Mesendoderm (in vitro differentiated cells): ENCODE measurements at regions not wholly inside any gene's neighbourhood (a gene's known extent, or its start where the extent isn't known, plus 50 kb on each side); places are given as distances from the start of the nearest gene placed in this dataset.

ENCODE experiments used
- DNase-seq: peaks from one replicate; pipeline ENCODE4 v3.0.0; 2013
- H2AK5ac ChIP-seq: 2 replicates; pipeline ENCODE4 v1.6.1; 2013; ENCODE audit warnings: low read length, inconsistent platforms
- H2BK120ac ChIP-seq: 2 replicates; pipeline ENCODE4 v1.6.1; 2013; ENCODE audit warnings: low read depth, mild to moderate bottlenecking, low read length, moderate library complexity, mixed read lengths
- H2BK15ac ChIP-seq: replicated peaks from 2 replicates; pipeline ENCODE4 v1.6.1; 2013; ENCODE audit warnings: low read depth, mild to moderate bottlenecking, moderate library complexity
- H2BK5ac ChIP-seq: 2 replicates; pipeline ENCODE4 v1.6.1; 2013; ENCODE audit warnings: low read length, inconsistent platforms
- H3K18ac ChIP-seq: 2 replicates; pipeline ENCODE4 v1.6.1; 2013; ENCODE audit warnings: mild to moderate bottlenecking, low read length, mixed read lengths
- H3K23ac ChIP-seq: one replicate; pipeline ENCODE4 v1.6.1; 2013; ENCODE audit warnings: low read length
- H3K27ac ChIP-seq: 2 replicates; pipeline ENCODE4 v1.5.1; 2013; ENCODE audit warnings: low read depth, mild to moderate bottlenecking, inconsistent platforms, low read length, moderate library complexity
- H3K27me3 ChIP-seq: 2 replicates; pipeline ENCODE4 v1.6.1; 2013; ENCODE audit warnings: low read length, control low read depth, mild to moderate bottlenecking, inconsistent platforms; ENCODE audit not compliant: insufficient read depth, poor library complexity
- H3K36me3 ChIP-seq: 2 replicates; pipeline ENCODE4 v1.6.1; 2013; ENCODE audit warnings: low read length, inconsistent platforms; ENCODE audit not compliant: control insufficient read depth, insufficient read depth
- H3K4ac ChIP-seq: one replicate; pipeline ENCODE4 v1.6.1; 2013; ENCODE audit warnings: low read depth, mild to moderate bottlenecking, low read length, moderate library complexity
- H3K4me1 ChIP-seq: 2 replicates; pipeline ENCODE4 v1.6.1; 2013; ENCODE audit warnings: low read depth, low read length, inconsistent platforms; ENCODE audit not compliant: control insufficient read depth
- H3K4me2 ChIP-seq: 2 replicates; pipeline ENCODE4 v1.6.1; 2013; ENCODE audit warnings: low read length
- H3K4me3 ChIP-seq: 2 replicates; pipeline ENCODE4 v1.5.1; 2013; ENCODE audit warnings: mild to moderate bottlenecking, low read length
- H3K56ac ChIP-seq: one replicate; pipeline ENCODE4 v1.6.1; 2013; ENCODE audit warnings: low read length
- H3K79me1 ChIP-seq: 2 replicates; pipeline ENCODE4 v1.6.1; 2013; ENCODE audit warnings: low read length, inconsistent platforms
- H3K79me2 ChIP-seq: 2 replicates; pipeline ENCODE4 v1.6.1; 2013; ENCODE audit warnings: mild to moderate bottlenecking, low read length; ENCODE audit not compliant: control insufficient read depth, insufficient read depth
- H3K9ac ChIP-seq: 2 replicates; pipeline ENCODE4 v1.6.1; 2013; ENCODE audit warnings: low read length, inconsistent platforms
- H4K5ac ChIP-seq: one replicate; pipeline ENCODE4 v1.6.1; 2013; ENCODE audit warnings: low read length
- H4K8ac ChIP-seq: one replicate; pipeline ENCODE4 v1.6.1; 2013; ENCODE audit warnings: low read depth, mild to moderate bottlenecking, control low read depth, low read length, moderate library complexity
- WGBS: extraction: QIAGEN DNeasy Blood & Tissue Kit; methylation state at CpG from one replicate; pipeline ENCODE4 v1.1.7; 2013; ENCODE audit warnings: low lambda C conversion rate, missing lambda C conversion rate; ENCODE audit not compliant: insufficient coverage; ENCODE audit errors: extremely low coverage; 5-methylcytosine and 5-hydroxymethylcytosine counted together

DNA sequence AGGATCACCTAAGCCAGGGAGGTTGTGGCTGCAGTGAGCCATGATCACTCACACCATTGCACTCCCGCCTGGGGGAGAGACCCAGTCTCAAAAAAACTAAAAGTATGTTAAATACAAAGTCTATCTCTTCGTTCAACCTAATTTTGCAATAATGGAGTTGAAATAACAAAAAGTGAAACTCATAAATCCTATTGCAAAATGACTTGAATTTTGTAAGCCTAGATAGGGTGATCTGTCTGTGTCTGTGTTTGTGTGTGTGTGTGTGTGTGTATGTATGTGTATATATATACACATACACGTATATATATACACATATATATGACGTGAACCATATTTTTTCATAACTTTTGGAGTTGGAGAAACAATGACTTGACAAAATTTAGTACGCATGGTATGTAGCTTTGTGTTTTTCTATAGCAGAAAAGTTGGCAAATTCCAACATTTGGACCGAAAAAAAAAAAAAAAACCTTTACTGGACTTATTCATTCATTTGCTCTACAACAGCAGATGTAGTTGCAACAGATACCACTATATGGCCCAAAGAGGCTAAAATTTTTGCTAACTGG is 76.9 kb upstream of the CDH6 start:
- H3K4me2 ChIP-seq: no peak overlapping the region

GRCh38 chr5:31114817-31115216 is 78.7 kb upstream of the CDH6 start:
- no peak overlapping the region for H4K5ac ChIP-seq
- no peak overlapping the region for H2BK15ac ChIP-seq
- H3K56ac ChIP-seq: no peak overlapping the region
- H3K4me2 ChIP-seq: no peak overlapping the region
- no peak overlapping the region for H2BK120ac ChIP-seq
- no peak overlapping the region for H3K9ac ChIP-seq
- DNase-seq: no peak
- no peak overlapping the region for H3K27ac ChIP-seq
- H3K4me1 ChIP-seq: no peaks in the 10 kb centered on the region
- H3K27me3 ChIP-seq: no peaks in the 10 kb centered on the region
- H3K23ac ChIP-seq: no peak overlapping the region
- no peak overlapping the region for H3K18ac ChIP-seq
- no CpG with 5 or more reads among the region's 2 CpGs for WGBS
- no peak overlapping the region for H2BK5ac ChIP-seq
- H3K36me3 ChIP-seq: no peaks in the 10 kb centered on the region
- H3K4ac ChIP-seq: no peak overlapping the region
- no peak overlapping the region for H3K4me3 ChIP-seq
- no peaks in the 10 kb centered on the region for H3K79me1 ChIP-seq
- H2AK5ac ChIP-seq: no peak overlapping the region
- H4K8ac ChIP-seq: no peak overlapping the region
- H3K79me2 ChIP-seq: no peaks in the 10 kb centered on the region

More for the DNA sequence above, 76.9 kb upstream of the CDH6 start:
- no peak overlapping the region for H4K5ac ChIP-seq
- H3K79me1 ChIP-seq: no peaks in the 10 kb centered on the region
- H2BK120ac ChIP-seq: no peak overlapping the region
- no peak overlapping the region for H4K8ac ChIP-seq
- no peak overlapping the region for H3K27ac ChIP-seq
- no peak overlapping the region for H3K4ac ChIP-seq
- H3K79me2 ChIP-seq: no peaks in the 10 kb centered on the region
- no CpG with 5 or more reads among the region's 6 CpGs for WGBS
- no peak overlapping the region for H2BK15ac ChIP-seq
- H3K56ac ChIP-seq: no peak overlapping the region
- no peak overlapping the region for H3K4me3 ChIP-seq
- no peak overlapping the region for H3K18ac ChIP-seq
- no peak for DNase-seq
- no peak overlapping the region for H2BK5ac ChIP-seq
- H3K27me3 ChIP-seq: no peaks in the 10 kb centered on the region
- H3K9ac ChIP-seq: no peak overlapping the region
- H3K4me1 ChIP-seq: no peaks in the 10 kb centered on the region
- no peak overlapping the region for H2AK5ac ChIP-seq
- H3K23ac ChIP-seq: no peak overlapping the region
- H3K36me3 ChIP-seq: no peaks in the 10 kb centered on the region

DNA sequence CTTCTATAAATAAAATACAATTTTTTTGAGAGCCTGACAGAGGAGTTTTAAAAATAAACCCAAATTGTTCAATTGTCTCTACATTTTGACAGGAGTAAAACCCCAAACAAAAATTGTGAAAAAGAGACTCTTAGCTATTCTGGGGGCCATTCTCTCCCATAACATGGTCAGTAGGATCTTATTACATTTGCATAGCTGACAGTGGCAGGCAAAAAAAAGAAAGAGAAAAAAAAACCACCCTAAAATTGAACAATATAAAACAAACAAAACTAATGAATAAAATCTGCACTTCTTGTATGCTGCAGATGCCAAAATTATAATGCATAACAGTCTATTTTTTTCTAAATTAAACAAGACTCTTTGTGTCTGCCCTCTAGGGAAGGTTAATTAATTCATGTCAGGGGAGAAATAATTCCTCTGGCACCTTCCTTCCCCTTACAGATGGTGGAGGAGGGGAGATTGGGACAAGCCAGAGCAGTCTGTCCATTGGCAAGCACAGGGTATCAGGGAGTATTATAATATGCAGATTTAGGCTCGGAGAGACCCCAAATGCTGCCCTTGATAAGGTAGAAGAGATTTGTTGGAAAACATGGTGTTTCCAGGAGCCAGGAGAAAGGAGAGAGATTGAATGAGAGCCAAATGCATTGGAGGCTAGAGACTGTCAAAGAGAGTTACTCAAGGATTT is 79.7 kb upstream of the CDH6 start:
- H3K56ac ChIP-seq: no peak overlapping the region
- no peak overlapping the region for H2BK120ac ChIP-seq
- H3K36me3 ChIP-seq: no peaks in the 10 kb centered on the region
- H3K23ac ChIP-seq: no peak overlapping the region
- WGBS: no CpG with 5 or more reads among the region's 1 CpG
- no peaks in the 10 kb centered on the region for H3K4me1 ChIP-seq
- H4K5ac ChIP-seq: no peak overlapping the region
- H3K4me2 ChIP-seq: no peak overlapping the region
- no peak overlapping the region for H2AK5ac ChIP-seq
- H4K8ac ChIP-seq: no peak overlapping the region
- H2BK5ac ChIP-seq: no peak overlapping the region
- no peaks in the 10 kb centered on the region for H3K79me1 ChIP-seq
- no peak overlapping the region for H3K4ac ChIP-seq
- no peak overlapping the region for H2BK15ac ChIP-seq
- no peak overlapping the region for H3K18ac ChIP-seq
- H3K79me2 ChIP-seq: no peaks in the 10 kb centered on the region
- H3K4me3 ChIP-seq: no peak overlapping the region
- H3K27me3 ChIP-seq: no peaks in the 10 kb centered on the region
- no peak overlapping the region for H3K27ac ChIP-seq
- no peak overlapping the region for H3K9ac ChIP-seq
- no peak for DNase-seq

DNA sequence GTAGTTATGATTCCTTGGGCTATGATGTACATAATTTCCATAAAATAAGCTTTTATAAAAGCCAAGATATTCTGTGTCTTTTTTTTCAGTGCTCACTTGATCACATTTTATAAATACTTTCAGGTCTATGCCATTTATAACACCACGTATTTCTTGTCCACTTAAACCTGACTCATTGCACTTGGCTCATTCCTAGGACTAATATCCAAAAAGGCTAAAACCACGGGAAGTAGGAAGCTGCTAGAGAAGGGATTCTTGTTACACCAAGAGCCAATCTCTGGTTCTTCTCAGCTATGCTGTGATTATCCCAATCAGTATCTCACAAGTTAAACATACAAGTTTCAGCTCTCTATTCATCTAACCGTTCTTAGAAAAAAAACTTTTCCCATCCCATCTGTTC is 80.4 kb upstream of the CDH6 start:
- Histone ChIP-seq H2BK15ac (no peak overlapping the region), H3K9ac (no peak overlapping the region), H3K56ac (no peak overlapping the region), H3K36me3 (no peaks in the 10 kb centered on the region), H3K4me2 (no peak overlapping the region), H2BK5ac (no peak overlapping the region), H3K79me2 (no peaks in the 10 kb centered on the region), H3K4me1 (no peaks in the 10 kb centered on the region), H3K27ac (no peak overlapping the region), H2BK120ac (no peak overlapping the region), H3K27me3 (no peaks in the 10 kb centered on the region), H3K79me1 (no peaks in the 10 kb centered on the region), H4K8ac (no peak overlapping the region), H4K5ac (no peak overlapping the region), H3K4ac (no peak overlapping the region), H2AK5ac (no peak overlapping the region), H3K18ac (no peak overlapping the region), H3K23ac (no peak overlapping the region), H3K4me3 (no peak overlapping the region)
- DNase-seq: no peak
- WGBS: no CpG with 5 or more reads among the region's 3 CpGs

GRCh38 chr5:31107091-31107518 is 86.4 kb upstream of the CDH6 start:
- H3K23ac ChIP-seq: no peak overlapping the region
- H3K18ac ChIP-seq: no peak overlapping the region
- H2BK120ac ChIP-seq: no peak overlapping the region
- H4K5ac ChIP-seq: no peak overlapping the region
- H3K56ac ChIP-seq: no peak overlapping the region
- WGBS: no CpG with 5 or more reads among the region's 2 CpGs
- no peak overlapping the region for H2BK5ac ChIP-seq
- H3K79me1 ChIP-seq: no peaks in the 10 kb centered on the region
- H4K8ac ChIP-seq: no peak overlapping the region
- H3K4ac ChIP-seq: no peak overlapping the region
- no peaks in the 10 kb centered on the region for H3K79me2 ChIP-seq
- no peaks in the 10 kb centered on the region for H3K27me3 ChIP-seq
- H3K27ac ChIP-seq: no peak overlapping the region
- H3K4me2 ChIP-seq: no peak overlapping the region
- H2BK15ac ChIP-seq: no peak overlapping the region
- H3K9ac ChIP-seq: no peak overlapping the region
- H3K4me1 ChIP-seq: no peaks in the 10 kb centered on the region
- no peaks in the 10 kb centered on the region for H3K36me3 ChIP-seq
- no peak overlapping the region for H2AK5ac ChIP-seq
- no peak overlapping the region for H3K4me3 ChIP-seq
- peak; percentile 63 for DNase-seq

GRCh38 chr5:31106691-31107090 is 86.8 kb upstream of the CDH6 start:
- no peak overlapping the region for H3K4me2 ChIP-seq
- H3K56ac ChIP-seq: no peak overlapping the region
- no peaks in the 10 kb centered on the region for H3K79me2 ChIP-seq
- no peaks in the 10 kb centered on the region for H3K27me3 ChIP-seq
- no peaks in the 10 kb centered on the region for H3K36me3 ChIP-seq
- H3K23ac ChIP-seq: no peak overlapping the region
- no peak overlapping the region for H2AK5ac ChIP-seq
- H3K79me1 ChIP-seq: no peaks in the 10 kb centered on the region
- DNase-seq: peak; percentile 85
- no peak overlapping the region for H2BK5ac ChIP-seq
- no peak overlapping the region for H3K4me3 ChIP-seq
- no peak overlapping the region for H3K9ac ChIP-seq
- H2BK120ac ChIP-seq: no peak overlapping the region
- WGBS: no CpG with 5 or more reads among the region's 4 CpGs
- no peak overlapping the region for H3K18ac ChIP-seq
- H3K4me1 ChIP-seq: no peaks in the 10 kb centered on the region
- no peak overlapping the region for H4K8ac ChIP-seq
- H4K5ac ChIP-seq: no peak overlapping the region
- H3K27ac ChIP-seq: no peak overlapping the region
- H3K4ac ChIP-seq: no peak overlapping the region
- no peak overlapping the region for H2BK15ac ChIP-seq
